ENCODE measurements at regions not wholly inside any gene's neighbourhood (a gene's known extent, or its start where the extent isn't known, plus 50 kb on each side); places are given as distances from the start of the nearest gene placed in this dataset.
"Not testable (repeated sequence)": the region's sequence is repeated elsewhere in the genome, so short reads cannot be mapped to it uniquely, and the experiment has no call there.

- TF ChIP-seq POLR2A (IDR thresholded peaks at IDR 0.05; ENCODE audit: low read length); MAFK (IDR thresholded peaks at IDR 0.05; ENCODE audit: partially characterized antibody); CTCF (IDR thresholded peaks at IDR 0.05): not testable (repeated sequence)
Measured at GRCh38 chr2:131728451-131728850, 200.8 kb downstream of the CCDC74A start.

All from A549 (cell line).